Stimulated activated effector memory CD8-positive, alpha-beta T cell treated with anti-CD3 and anti-CD28 coated beads, Interleukin-12 subunit alpha, Interleukin-12 subunit beta, amount 100 ng/mL, for 72 hours (primary cell): ENCODE measurements at regions not wholly inside any gene's neighbourhood (a gene's known extent, or its start where the extent isn't known, plus 50 kb on each side); places are given as distances from the start of the nearest gene placed in this dataset.
"Not testable (repeated sequence)": the region's sequence is repeated elsewhere in the genome, so short reads cannot be mapped to it uniquely, and the experiment has no call there.

Source experiments
- ATAC-seq: fragments of 150-1000 bp; cut with Tn5 transposase; 2 replicates; pipeline ENCODE4 v1.10.0; 2021
- DNase-seq, 2 donors: peaks; one replicate each; pipeline ENCODE4 v3.0.0; 2021 to 2022; ENCODE audit warnings: low spot score in 2 of 2
- H3K27ac Mint-ChIP-seq: one replicate; pipeline ENCODE4 v1.8.0; 2022; ENCODE audit warnings: mild to moderate bottlenecking, mixed read lengths
- H3K36me3 Mint-ChIP-seq: one replicate; pipeline ENCODE4 v1.8.0; 2022; ENCODE audit warnings: mild to moderate bottlenecking, mixed read lengths
- H3K4me1 Mint-ChIP-seq: one replicate; pipeline ENCODE4 v1.8.0; 2022; ENCODE audit warnings: mixed read lengths
- H3K4me3 Mint-ChIP-seq: one replicate; pipeline ENCODE4 v1.8.0; 2022; ENCODE audit warnings: mild to moderate bottlenecking, mixed read lengths
- H3K9me3 Mint-ChIP-seq: one replicate; pipeline ENCODE4 v1.8.0; 2022; ENCODE audit warnings: mixed read lengths

DNA sequence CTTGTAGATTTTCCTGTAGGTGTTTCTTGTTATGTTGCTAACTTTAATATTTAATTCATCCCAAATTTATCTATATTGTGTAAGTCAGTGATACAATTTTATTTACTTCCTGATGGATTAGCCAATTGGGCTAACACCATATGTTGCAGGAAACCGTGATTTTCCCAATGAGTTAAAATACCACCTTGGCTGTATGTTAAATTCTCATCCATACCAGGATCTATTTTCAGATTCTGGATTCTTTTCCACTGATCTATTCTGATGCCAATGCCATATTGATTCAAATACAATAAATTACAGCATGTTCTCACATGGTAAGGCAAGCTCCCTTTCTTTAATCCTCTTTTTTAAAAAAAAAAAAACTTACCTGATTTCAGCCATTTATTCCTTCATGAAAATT is 85.8 kb upstream of the DNAJC10 start:
- Mint-ChIP-seq H3K36me3 (no peaks in the 10 kb centered on the region), H3K9me3 (no peaks in the 10 kb centered on the region)

DNA sequence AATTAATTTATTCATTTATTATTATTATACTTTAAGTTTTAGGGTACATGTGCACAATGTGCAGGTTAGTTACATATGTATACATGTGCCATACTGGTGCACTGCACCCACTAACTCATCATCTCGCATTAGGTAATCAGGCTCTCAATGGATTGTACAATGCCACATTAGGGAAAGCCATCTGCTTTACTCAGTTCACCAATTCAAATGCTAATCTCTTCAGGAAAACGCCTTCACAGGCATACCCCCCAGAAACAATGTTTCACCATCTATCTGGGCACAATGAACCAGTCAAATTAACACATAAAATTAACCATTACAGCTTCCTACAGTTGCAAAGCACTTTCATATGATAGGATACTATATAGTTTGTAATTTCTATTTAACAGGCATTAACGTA is 84.8 kb upstream of the DNAJC10 start:
- ATAC-seq = no peak
- no peak for DNase-seq
- Mint-ChIP-seq H3K4me3 (no peak overlapping the region), H3K9me3 (no peaks in the 10 kb centered on the region), H3K27ac (no peak overlapping the region), H3K4me1 (no peaks in the 10 kb centered on the region), H3K36me3 (no peaks in the 10 kb centered on the region)

More for the DNA sequence above, 85.8 kb upstream of the DNAJC10 start:
- Mint-ChIP-seq H3K4me3 (no peak overlapping the region), H3K4me1 (no peaks in the 10 kb centered on the region), H3K27ac (no peak overlapping the region)
- ATAC-seq (no peak), DNase-seq (no peak)

DNA sequence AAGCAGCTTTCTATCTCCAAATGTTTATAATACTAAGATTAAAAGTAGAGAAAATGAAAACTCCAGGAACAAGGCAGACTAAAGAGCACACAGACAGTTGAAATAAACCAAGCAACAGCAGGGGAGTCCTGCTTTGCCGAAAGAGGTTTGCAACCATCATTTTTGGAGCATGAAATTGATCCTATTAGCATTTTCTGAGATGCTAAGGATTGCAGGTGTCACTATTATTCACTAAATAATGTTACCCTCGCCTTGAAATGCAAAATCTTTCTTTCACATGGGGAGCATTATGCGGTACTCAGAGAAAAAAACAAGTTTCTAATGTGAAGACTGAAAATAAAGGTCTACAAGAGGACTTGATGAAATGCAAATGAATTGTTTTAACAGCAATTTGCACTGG is 81.7 kb upstream of the DNAJC10 start:
- Mint-ChIP-seq H3K27ac (no peak overlapping the region), H3K9me3 (no peaks in the 10 kb centered on the region), H3K36me3 (no peaks in the 10 kb centered on the region), H3K4me1 (no peaks in the 10 kb centered on the region), H3K4me3 (no peak overlapping the region)
- DNase-seq (no peak), ATAC-seq (no peak)

DNA sequence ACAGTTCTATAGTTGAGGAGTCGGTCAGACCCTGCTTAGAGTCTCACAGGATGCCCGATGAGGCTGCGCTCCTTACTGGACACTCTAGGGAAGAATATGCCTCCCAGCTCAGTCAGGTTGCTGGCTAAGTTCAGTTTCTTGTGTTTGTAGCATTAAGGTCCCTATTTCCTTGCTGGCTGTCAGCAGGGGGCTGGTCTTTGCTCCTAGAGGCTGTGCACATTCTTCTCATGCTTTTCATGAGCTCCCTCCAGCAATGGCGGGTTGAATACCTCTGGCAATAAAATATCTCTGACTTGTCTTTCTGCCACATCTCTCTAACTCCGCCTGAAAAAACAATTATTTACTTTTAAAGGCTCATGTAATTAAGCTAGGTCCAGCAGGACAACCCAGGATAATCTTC is 79.4 kb upstream of the DNAJC10 start:
- H3K4me3 Mint-ChIP-seq = no peak overlapping the region
- ATAC-seq (no peak), DNase-seq (no peak)
- no peaks in the 10 kb centered on the region for H3K4me1 Mint-ChIP-seq
- no peaks in the 10 kb centered on the region for H3K9me3 Mint-ChIP-seq
- no peak overlapping the region for H3K27ac Mint-ChIP-seq
- H3K36me3 Mint-ChIP-seq = no peaks in the 10 kb centered on the region

DNA sequence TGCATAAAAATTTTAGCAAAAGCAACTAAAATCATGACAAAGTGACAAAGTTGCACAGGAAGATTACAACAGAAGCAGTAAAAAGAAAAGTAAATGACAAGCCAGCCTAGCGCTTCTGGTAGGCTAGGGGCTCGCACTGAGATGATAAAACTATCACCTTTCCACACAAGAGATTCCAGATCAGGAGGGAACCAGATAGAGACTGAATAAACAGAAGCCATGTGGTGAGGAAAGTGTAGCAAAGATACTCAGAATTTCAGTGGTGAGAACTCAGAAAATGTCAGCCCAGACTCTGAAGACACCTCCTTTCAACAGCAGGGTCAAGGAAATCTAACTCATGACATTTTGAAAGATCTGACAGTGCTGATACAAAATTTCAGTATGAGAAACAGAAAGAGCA is 77.4 kb upstream of the DNAJC10 start:
- H3K36me3 Mint-ChIP-seq = no peaks in the 10 kb centered on the region
- no peak for ATAC-seq
- no peak overlapping the region for H3K4me3 Mint-ChIP-seq
- H3K4me1 Mint-ChIP-seq = no peaks in the 10 kb centered on the region
- no peak overlapping the region for H3K27ac Mint-ChIP-seq
- DNase-seq = no peak
- no peaks in the 10 kb centered on the region for H3K9me3 Mint-ChIP-seq

DNA sequence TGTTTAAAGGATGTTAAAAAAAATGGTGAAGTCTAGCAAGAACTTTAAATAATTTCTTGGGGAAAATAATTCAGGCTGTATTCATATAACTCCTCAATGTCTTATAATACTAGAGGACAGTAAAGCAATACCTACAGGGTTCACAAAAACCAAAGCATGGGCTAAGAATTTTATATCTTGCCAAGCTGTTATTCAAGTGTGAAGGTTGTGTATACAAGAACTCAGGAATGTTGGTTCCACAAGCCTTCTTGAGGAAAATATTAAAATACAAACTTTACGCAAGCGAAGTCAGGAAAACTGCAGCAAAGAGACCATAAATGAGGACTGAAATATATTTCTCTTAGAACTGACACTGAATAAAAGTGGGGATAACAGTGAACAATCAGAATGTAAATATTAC is 76.1 kb upstream of the DNAJC10 start:
- DNase-seq (no peak), ATAC-seq (no peak)
- no peak overlapping the region for H3K4me3 Mint-ChIP-seq
- no peaks in the 10 kb centered on the region for H3K4me1 Mint-ChIP-seq
- H3K27ac Mint-ChIP-seq = no peak overlapping the region
- H3K9me3 Mint-ChIP-seq = no peaks in the 10 kb centered on the region
- no peaks in the 10 kb centered on the region for H3K36me3 Mint-ChIP-seq

DNA sequence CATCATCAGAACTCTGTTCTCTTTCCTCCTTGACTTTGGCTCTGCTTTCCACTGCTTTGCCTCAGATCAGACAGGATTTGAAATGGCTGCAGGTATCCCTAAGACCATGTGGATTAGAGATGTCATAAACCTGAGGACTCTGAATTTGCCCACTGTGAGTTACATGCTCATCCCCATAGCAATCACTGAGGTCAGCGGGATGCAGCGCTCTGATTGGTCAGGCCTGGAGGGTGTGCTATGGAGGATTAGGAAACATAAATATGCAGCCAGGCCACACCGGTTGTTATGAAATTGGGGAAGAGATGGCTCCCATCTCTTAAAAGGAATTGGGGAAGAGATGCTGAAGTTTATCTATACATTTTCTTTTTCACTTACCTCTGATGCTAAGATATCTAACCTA is 73.7 kb upstream of the DNAJC10 start:
- Mint-ChIP-seq H3K36me3 (no peaks in the 10 kb centered on the region), H3K9me3 (no peaks in the 10 kb centered on the region), H3K4me3 (no peak overlapping the region), H3K4me1 (no peaks in the 10 kb centered on the region), H3K27ac (no peak overlapping the region)
- DNase-seq (peak; percentile 9 to 57), ATAC-seq (peak; percentile 82)

DNA sequence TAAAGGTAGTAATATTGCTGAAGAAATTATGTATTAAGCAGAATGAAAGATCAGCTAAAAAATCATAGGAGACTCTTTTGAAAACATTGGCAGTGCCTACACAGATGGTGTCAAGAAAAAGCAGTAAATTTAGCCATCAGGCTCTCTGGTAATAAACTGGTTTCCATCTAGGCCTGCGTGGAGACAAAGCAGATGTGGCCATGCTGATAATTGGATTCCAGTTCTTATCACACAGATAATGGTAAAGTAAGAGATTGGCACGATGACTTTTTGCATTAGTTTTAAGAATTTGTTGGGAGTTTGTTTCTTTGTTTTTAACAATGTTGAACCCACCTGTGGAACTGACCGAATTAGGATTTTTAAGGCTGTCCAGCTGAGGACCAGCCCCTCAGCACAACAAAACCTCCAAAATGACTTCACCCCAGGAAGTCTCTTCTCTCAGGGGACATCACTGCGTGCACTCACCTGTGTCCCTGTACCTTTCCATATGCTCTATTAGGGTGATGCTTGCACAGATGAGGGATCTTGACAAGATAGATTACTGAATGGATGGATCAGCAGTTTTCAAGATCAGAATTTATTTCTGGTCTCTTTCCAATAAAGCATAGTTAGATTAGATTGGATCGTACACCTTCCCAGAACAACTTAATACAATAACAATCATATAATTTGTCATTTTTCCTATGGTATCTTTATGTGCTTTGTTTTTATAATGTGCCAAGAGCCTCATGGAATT is 69.1 kb upstream of the DNAJC10 start:
- H3K36me3 Mint-ChIP-seq = no peaks in the 10 kb centered on the region
- H3K27ac Mint-ChIP-seq = no peak overlapping the region
- H3K9me3 Mint-ChIP-seq = no peaks in the 10 kb centered on the region
- no peak overlapping the region for H3K4me3 Mint-ChIP-seq
- no peaks in the 10 kb centered on the region for H3K4me1 Mint-ChIP-seq
- ATAC-seq (no peak), DNase-seq (no peak)

DNA sequence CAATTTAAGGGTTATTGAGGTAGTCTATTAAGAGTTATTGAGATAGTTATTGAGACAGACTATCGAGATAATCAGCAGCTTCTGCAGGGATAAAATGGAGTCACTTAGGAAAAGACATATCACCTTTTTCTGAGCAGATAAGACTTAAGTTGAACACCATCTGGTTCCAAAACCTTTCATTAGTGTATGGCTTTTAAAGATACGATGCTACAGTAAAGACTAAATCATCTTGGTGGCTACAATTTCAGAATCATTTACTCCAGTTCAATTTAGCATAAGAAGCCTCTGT is 68.6 kb upstream of the DNAJC10 start:
- no peak for DNase-seq
- H3K27ac Mint-ChIP-seq = no peak overlapping the region
- no peaks in the 10 kb centered on the region for H3K4me1 Mint-ChIP-seq
- no peak overlapping the region for H3K4me3 Mint-ChIP-seq
- no peak for ATAC-seq
- no peaks in the 10 kb centered on the region for H3K36me3 Mint-ChIP-seq
- no peaks in the 10 kb centered on the region for H3K9me3 Mint-ChIP-seq

DNA sequence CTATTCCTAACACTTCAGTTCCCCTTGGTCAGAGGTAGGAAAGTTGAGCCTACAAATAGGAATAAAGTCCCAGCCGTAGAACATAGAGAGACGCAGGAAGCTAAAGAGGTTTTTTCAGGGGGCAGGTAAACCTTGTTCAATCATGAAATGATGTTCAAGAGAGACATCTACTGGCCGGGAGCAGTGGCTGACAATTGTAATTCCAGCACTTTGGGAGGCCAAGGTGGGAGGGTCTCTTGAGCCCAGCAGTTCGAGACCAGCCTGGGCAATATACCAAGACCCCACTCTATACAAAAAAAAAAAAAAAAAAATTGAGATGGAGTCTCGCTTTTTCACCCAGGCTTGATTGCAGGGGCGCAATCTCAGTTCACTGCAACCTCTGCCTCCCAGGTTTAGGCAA is 66.7 kb upstream of the DNAJC10 start:
- Mint-ChIP-seq H3K9me3 (no peaks in the 10 kb centered on the region), H3K27ac (no peak overlapping the region), H3K4me1 (no peaks in the 10 kb centered on the region), H3K36me3 (no peaks in the 10 kb centered on the region), H3K4me3 (no peak overlapping the region)
- DNase-seq = no peak
- no peak for ATAC-seq

DNA sequence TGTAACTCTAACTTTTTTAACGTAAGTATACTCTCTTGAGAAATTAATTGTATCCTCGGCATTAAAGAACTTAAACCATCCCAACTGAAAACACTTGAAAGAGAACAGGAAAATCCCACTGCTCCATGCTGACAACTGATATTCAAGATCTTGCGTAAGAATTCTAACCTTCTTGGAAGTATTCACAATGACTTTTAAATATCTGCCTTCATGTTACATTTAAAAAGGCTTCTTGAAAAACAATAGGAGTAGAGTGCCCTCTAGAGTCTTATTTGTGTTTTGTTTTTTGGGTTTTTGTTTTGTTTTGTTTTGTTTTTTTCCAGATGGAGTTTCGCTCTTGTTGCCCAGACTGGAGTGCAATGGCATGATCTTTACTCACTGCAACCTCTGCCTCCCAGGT is 65.4 kb upstream of the DNAJC10 start:
- Mint-ChIP-seq H3K27ac (no peak overlapping the region), H3K4me3 (no peak overlapping the region), H3K4me1 (no peaks in the 10 kb centered on the region), H3K36me3 (no peaks in the 10 kb centered on the region), H3K9me3 (no peaks in the 10 kb centered on the region)
- ATAC-seq (no peak), DNase-seq (no peak)

DNA sequence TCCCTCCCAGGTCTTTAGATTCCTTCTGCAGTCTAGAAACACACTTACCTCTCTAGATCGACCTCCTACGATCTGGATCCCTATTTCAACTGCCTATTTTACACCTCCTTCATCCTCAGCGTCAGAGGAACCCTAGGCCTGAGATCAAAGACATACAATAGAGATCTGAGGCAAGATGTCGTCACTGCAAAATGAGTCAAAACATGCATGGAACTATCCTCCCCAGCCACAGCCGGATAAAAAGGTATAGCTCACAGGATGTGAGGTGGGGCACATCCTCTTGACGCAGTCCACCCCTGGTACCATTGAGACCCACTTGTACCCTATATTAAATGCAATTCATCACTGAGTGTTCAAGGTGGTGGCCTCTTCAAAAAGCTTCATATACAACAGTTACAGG is 63.7 kb upstream of the DNAJC10 start:
- H3K27ac Mint-ChIP-seq = no peak overlapping the region
- DNase-seq = no peak
- ATAC-seq = peak; percentile 70
- H3K9me3 Mint-ChIP-seq = no peaks in the 10 kb centered on the region
- H3K4me3 Mint-ChIP-seq = no peak overlapping the region
- H3K4me1 Mint-ChIP-seq = no peaks in the 10 kb centered on the region
- no peaks in the 10 kb centered on the region for H3K36me3 Mint-ChIP-seq

DNA sequence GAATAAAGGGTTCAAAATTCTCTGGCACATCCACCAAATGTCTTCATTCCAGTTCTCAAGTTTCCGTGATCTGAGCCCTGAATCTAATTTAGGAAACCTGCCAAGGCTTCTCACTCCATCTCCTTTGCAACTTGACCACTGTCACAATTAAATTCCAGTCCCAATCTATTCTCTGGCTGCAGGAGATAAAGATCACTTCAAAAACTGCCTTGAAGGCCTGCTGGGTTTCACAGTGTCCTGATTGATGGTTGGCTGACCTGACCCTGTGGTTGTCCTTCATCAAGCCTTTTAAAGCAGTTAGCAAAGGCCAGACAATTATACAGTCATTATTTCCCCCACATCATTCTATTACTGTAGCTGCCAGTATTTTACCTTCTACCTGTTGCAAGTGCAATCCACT is 60.3 kb upstream of the DNAJC10 start:
- H3K36me3 Mint-ChIP-seq = no peaks in the 10 kb centered on the region
- H3K27ac Mint-ChIP-seq = no peak overlapping the region
- ATAC-seq = no peak
- DNase-seq = no peak
- no peak overlapping the region for H3K4me3 Mint-ChIP-seq
- H3K9me3 Mint-ChIP-seq = no peaks in the 10 kb centered on the region
- no peaks in the 10 kb centered on the region for H3K4me1 Mint-ChIP-seq

DNA sequence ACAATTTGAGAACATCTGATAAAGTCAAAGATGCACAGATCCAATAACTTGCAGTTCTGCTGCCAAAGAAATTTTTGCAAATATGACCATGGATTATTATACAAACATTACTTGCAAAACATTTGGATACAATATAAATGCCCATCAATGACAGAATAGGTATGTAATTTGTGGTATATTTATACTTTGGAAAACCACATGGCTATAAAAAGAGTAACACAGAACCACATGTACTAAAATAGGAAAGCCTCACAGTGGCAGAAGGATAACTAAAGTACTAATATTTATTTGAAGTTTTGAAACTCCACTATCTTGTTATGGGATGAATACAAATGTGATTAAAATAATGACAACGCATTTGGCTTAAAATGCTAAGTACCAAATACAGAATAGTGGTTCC is 51.8 kb upstream of the DNAJC10 start:
- H3K4me1 Mint-ChIP-seq = no peaks in the 10 kb centered on the region
- no peak overlapping the region for H3K27ac Mint-ChIP-seq
- H3K36me3 Mint-ChIP-seq = no peaks in the 10 kb centered on the region
- ATAC-seq (no peak), DNase-seq (no peak)
- H3K4me3 Mint-ChIP-seq = no peak overlapping the region
- H3K9me3 Mint-ChIP-seq = no peaks in the 10 kb centered on the region

DNA sequence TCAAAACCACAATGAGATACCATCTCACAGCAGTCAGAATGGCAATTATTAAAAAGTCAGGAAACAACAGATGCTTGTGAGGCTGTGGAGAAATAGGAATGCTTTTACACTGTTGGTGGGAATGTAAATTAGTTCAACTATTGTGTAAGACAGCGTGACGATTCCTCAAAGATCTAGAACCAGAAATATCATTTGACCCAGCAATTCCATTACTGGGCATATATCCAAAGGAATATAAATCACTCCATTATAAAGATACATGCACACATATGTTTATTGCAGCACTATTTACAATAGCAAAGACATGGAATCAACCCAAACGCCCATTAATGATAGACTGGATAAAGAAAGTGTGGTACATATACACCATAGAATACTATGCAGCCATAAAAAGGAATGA is 50.6 kb upstream of the DNAJC10 start:
- ATAC-seq, H3K4me3 Mint-ChIP-seq, H3K9me3 Mint-ChIP-seq, H3K27ac Mint-ChIP-seq, H3K36me3 Mint-ChIP-seq, DNase-seq, H3K4me1 Mint-ChIP-seq: not testable (repeated sequence)
